ENCODE measurements at regions not wholly inside any gene's neighbourhood (a gene's known extent, or its start where the extent isn't known, plus 50 kb on each side); places are given as distances from the start of the nearest gene placed in this dataset.

DNA sequence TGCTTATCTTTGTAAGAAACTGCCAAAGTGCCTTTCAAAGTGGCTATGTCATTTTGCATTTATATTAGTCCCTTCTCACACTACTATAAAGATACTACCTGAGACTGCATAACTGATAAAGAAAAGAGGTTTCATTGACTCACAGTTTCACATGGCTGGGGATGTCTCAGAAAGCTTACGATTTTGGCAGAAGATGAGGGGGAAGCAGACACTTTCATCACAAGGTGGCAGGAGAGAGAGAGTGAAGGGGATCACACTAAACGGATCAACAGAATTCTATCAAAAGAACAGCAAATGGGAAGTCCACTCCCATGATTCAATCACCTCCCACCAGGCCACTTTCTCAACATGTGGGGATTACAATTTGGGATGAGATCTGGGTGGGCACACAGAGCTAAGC is 1352.0 kb upstream of the B3GALT2 start:
- H3K36me3 ChIP-seq (ENCODE audit: control insufficient read depth, insufficient read depth, low read length), result no peaks in the 10 kb centered on the region
- no peaks in the 10 kb centered on the region for H3K36me3 Mint-ChIP-seq (ENCODE audit: low read depth)
- no peaks in the 10 kb centered on the region for H3K27me3 ChIP-seq (ENCODE audit: control insufficient read depth, insufficient read depth, low read length, poor library complexity, severe bottlenecking)
- no peaks in the 10 kb centered on the region for H3K9me3 Mint-ChIP-seq
- H3K9ac ChIP-seq (ENCODE audit: extremely low read depth, low read length, poor library complexity, severe bottlenecking), result no peak overlapping the region
- 45 to 50% methylated on average over 1 to 2 of the region's 2 CpGs for WGBS, 2 experiments (ENCODE audit: insufficient coverage in 1 of 2, insufficient read length in 1 of 2)
- H3K4me1 ChIP-seq (ENCODE audit: control insufficient read depth, insufficient read depth, low read length), result no peaks in the 10 kb centered on the region
- no peaks in the 10 kb centered on the region for H3K9me3 ChIP-seq (ENCODE audit: control insufficient read depth, low read length)
- H3K4me1 Mint-ChIP-seq, result peaks cover 17% of the 10 kb centered on the region
- H3K27ac ChIP-seq (ENCODE audit: low read depth, low read length), result no peak overlapping the region
- TF ChIP-seq, protein P1, sequence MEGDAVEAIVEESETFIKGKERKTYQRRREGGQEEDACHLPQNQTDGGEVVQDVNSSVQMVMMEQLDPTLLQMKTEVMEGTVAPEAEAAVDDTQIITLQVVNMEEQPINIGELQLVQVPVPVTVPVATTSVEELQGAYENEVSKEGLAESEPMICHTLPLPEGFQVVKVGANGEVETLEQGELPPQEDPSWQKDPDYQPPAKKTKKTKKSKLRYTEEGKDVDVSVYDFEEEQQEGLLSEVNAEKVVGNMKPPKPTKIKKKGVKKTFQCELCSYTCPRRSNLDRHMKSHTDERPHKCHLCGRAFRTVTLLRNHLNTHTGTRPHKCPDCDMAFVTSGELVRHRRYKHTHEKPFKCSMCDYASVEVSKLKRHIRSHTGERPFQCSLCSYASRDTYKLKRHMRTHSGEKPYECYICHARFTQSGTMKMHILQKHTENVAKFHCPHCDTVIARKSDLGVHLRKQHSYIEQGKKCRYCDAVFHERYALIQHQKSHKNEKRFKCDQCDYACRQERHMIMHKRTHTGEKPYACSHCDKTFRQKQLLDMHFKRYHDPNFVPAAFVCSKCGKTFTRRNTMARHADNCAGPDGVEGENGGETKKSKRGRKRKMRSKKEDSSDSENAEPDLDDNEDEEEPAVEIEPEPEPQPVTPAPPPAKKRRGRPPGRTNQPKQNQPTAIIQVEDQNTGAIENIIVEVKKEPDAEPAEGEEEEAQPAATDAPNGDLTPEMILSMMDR (conservative IDR thresholded peaks at IDR 0.05), result peak; percentile 56
- H3K27me3 Mint-ChIP-seq (ENCODE audit: insufficient read depth), result no peaks in the 10 kb centered on the region
- H3K4me3 Mint-ChIP-seq, result no peak overlapping the region
- no peak for DNase-seq
- no peak overlapping the region for H3K27ac Mint-ChIP-seq
- H3K4me3 ChIP-seq (ENCODE audit: low read length), result no peak overlapping the region

DNA sequence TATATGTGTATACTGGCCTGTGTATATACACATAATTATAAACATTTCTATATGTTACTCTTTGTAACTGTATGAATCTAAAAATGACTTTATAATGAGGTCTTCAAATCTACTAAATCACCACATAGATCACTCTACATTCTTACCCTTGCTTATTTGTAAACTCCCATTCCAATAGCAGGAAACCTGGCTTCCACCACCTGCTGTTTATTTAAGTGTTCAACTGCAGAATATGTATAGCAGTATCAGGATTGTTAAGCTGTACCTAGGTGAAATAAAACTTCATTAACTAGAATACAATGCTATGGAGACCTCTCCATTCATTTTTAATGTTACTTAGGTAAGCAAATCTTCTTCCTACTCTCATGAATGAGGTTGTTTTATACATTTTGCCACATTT is 1351.1 kb upstream of the B3GALT2 start:
- TF ChIP-seq, protein P1 (conservative IDR thresholded peaks at IDR 0.05), result no peak
- H3K4me1 Mint-ChIP-seq, result peaks cover 21% of the 10 kb centered on the region
- H3K4me1 ChIP-seq (ENCODE audit: control insufficient read depth, insufficient read depth, low read length), result no peaks in the 10 kb centered on the region

DNA sequence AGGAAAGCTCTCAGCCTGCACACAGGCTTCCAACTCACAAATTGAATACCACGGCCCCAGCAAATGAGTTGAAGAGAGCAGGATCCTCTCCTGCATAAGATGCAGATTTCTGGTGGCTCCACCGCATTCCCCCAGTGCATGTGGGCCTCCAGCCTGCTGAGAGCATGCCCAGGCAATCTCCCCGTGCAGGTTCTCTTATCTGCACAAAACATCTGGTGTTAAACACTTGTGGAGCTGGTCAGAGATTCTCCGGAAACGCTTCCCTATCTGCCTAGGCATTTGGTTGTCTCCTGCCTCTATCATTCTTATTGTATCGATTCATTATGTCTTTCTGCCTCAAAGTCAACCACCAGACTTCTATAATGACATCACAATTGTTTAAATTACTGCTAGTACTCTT is 1349.0 kb upstream of the B3GALT2 start:
- peak; percentile 67 for DNase-seq
- H3K4me1 Mint-ChIP-seq, result peaks cover 23% of the 10 kb centered on the region

More for the DNA sequence above, 1351.1 kb upstream of the B3GALT2 start:
- no peaks in the 10 kb centered on the region for H3K9me3 ChIP-seq (ENCODE audit: control insufficient read depth, low read length)
- Mint-ChIP-seq H3K27ac (no peak overlapping the region), H3K27me3 (ENCODE audit: insufficient read depth) (no peaks in the 10 kb centered on the region), H3K9me3 (no peaks in the 10 kb centered on the region), H3K36me3 (ENCODE audit: low read depth) (no peaks in the 10 kb centered on the region), H3K4me3 (no peak overlapping the region)
- DNase-seq, result no peak
- no peak overlapping the region for H3K4me3 ChIP-seq (ENCODE audit: low read length)
- no peak overlapping the region for H3K9ac ChIP-seq (ENCODE audit: extremely low read depth, low read length, poor library complexity, severe bottlenecking)
- H3K36me3 ChIP-seq (ENCODE audit: control insufficient read depth, insufficient read depth, low read length), result no peaks in the 10 kb centered on the region
- no peak overlapping the region for H3K27ac ChIP-seq (ENCODE audit: low read depth, low read length)
- no peaks in the 10 kb centered on the region for H3K27me3 ChIP-seq (ENCODE audit: control insufficient read depth, insufficient read depth, low read length, poor library complexity, severe bottlenecking)

More for the DNA sequence above, 1349.0 kb upstream of the B3GALT2 start:
- TF ChIP-seq, protein P1 (conservative IDR thresholded peaks at IDR 0.05), result no peak
- H3K9me3 Mint-ChIP-seq, result no peaks in the 10 kb centered on the region
- WGBS, 2 experiments (ENCODE audit: insufficient coverage in 1 of 2, insufficient read length in 1 of 2), result 78 to 89% methylated on average over 5 to 6 of the region's 6 CpGs
- H3K4me1 ChIP-seq (ENCODE audit: control insufficient read depth, insufficient read depth, low read length), result no peaks in the 10 kb centered on the region
- no peaks in the 10 kb centered on the region for H3K27me3 ChIP-seq (ENCODE audit: control insufficient read depth, insufficient read depth, low read length, poor library complexity, severe bottlenecking)
- no peak overlapping the region for H3K4me3 Mint-ChIP-seq
- no peaks in the 10 kb centered on the region for H3K36me3 ChIP-seq (ENCODE audit: control insufficient read depth, insufficient read depth, low read length)
- H3K9me3 ChIP-seq (ENCODE audit: control insufficient read depth, low read length), result no peaks in the 10 kb centered on the region
- no peak overlapping the region for H3K27ac ChIP-seq (ENCODE audit: low read depth, low read length)
- no peak overlapping the region for H3K27ac Mint-ChIP-seq
- no peaks in the 10 kb centered on the region for H3K36me3 Mint-ChIP-seq (ENCODE audit: low read depth)
- H3K4me3 ChIP-seq (ENCODE audit: low read length), result no peak overlapping the region
- no peak overlapping the region for H3K9ac ChIP-seq (ENCODE audit: extremely low read depth, low read length, poor library complexity, severe bottlenecking)
- H3K27me3 Mint-ChIP-seq (ENCODE audit: insufficient read depth), result no peaks in the 10 kb centered on the region
